ENCODE measurements at regions not wholly inside any gene's neighbourhood (a gene's known extent, or its start where the extent isn't known, plus 50 kb on each side); places are given as distances from the start of the nearest gene placed in this dataset.

DNA sequence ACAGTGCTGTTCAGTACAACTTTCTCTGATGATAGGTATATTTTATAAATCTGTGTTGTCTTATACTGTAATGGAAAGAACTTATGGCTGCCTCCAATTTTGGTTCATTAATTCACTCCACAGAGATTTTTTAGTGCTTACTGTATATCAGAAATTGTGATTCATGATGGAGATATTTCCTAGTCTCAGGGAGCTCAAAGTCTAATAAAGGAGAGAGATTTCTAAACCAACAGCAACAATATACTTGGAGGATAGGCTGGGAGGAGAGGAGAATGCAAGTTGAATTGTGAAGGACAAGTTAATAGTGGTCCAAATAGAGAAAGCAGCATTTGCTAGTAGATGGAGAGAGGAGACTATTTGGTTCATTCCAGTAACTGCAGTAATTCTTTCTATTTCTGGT, 63.5 kb downstream of the TANC2 start:
- no peak for FAIRE-seq

DNA sequence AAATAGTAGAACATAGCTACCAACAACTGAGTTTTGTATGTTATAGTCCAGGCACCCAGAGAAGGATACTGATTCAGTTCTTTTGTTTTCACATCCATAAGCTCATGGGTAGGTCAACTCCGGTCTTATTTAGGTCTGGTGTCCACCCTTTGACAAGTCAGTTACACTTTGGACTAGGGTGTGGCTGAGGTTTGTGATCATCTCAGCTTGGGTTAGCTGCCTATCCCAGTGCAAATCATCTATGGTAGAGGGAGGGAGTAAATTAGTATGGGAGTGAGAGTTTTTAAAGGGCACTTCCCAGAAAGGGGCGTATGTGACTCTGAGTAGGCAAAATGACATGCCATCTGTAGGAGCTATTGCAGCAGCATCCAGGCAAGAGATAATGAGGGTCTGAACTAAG, 66.1 kb downstream of the TANC2 start:
- ATAC-seq (no peak), DNase-seq (no peak), FAIRE-seq (no peak)
- no peaks in the 10 kb centered on the region for H3K9me3 ChIP-seq
- H3K36me3 ChIP-seq = no peaks in the 10 kb centered on the region
- no peak overlapping the region for H3K4me3 ChIP-seq
- intact Hi-C loops (cut with DNase I) = no loop called here
- TF ChIP-seq, protein P1, sequence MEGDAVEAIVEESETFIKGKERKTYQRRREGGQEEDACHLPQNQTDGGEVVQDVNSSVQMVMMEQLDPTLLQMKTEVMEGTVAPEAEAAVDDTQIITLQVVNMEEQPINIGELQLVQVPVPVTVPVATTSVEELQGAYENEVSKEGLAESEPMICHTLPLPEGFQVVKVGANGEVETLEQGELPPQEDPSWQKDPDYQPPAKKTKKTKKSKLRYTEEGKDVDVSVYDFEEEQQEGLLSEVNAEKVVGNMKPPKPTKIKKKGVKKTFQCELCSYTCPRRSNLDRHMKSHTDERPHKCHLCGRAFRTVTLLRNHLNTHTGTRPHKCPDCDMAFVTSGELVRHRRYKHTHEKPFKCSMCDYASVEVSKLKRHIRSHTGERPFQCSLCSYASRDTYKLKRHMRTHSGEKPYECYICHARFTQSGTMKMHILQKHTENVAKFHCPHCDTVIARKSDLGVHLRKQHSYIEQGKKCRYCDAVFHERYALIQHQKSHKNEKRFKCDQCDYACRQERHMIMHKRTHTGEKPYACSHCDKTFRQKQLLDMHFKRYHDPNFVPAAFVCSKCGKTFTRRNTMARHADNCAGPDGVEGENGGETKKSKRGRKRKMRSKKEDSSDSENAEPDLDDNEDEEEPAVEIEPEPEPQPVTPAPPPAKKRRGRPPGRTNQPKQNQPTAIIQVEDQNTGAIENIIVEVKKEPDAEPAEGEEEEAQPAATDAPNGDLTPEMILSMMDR (IDR thresholded peaks at IDR 0.05) = no peak
- no peaks in the 10 kb centered on the region for H3K27me3 ChIP-seq
- WGBS, 2 donors = 92 to 94% methylated on average over 2 of the region's 2 CpGs
- no peaks in the 10 kb centered on the region for H3K4me1 ChIP-seq
- no peak overlapping the region for H3K27ac ChIP-seq

More for the DNA sequence above, 63.5 kb downstream of the TANC2 start:
- intact Hi-C loops (cut with DNase I) = no loop called here
- no peaks in the 10 kb centered on the region for H3K27me3 ChIP-seq
- DNase-seq = no peak
- no peaks in the 10 kb centered on the region for H3K4me1 ChIP-seq
- no peak for ATAC-seq
- no peak overlapping the region for H3K27ac ChIP-seq
- H3K9me3 ChIP-seq = no peaks in the 10 kb centered on the region
- no peak overlapping the region for H3K4me3 ChIP-seq
- H3K36me3 ChIP-seq = no peaks in the 10 kb centered on the region
- TF ChIP-seq, protein P1 (IDR thresholded peaks at IDR 0.05) = no peak

DNA sequence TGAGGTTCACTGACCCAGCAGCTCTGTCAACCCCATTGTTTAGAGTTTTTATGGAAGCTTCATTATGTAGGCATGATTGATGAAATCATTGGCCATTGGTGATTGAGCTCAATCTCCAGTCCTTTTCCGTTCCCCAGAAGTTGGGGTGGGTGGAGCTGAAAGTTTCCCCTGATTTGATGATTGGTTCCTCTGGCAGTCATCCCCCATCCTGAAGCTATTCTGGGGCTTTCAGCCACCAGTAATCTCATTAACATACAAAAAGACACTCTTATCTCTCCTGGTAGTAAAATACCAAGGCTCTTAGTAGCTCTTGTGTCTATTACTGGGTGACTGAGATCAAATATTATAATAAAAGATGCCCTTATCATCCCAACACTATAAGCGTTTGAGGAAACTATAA, 67.1 kb downstream of the TANC2 start:
- WGBS, 2 donors = 80 to 82% methylated on average over 2 of the region's 2 CpGs
- Histone ChIP-seq H3K4me3 (no peak overlapping the region), H3K27ac (no peak overlapping the region), H3K4me1 (no peaks in the 10 kb centered on the region), H3K27me3 (no peaks in the 10 kb centered on the region), H3K9me3 (no peaks in the 10 kb centered on the region), H3K36me3 (no peaks in the 10 kb centered on the region)
- ATAC-seq (no peak), DNase-seq (no peak), FAIRE-seq (no peak)
- intact Hi-C loops (cut with DNase I) = no loop called here
- TF ChIP-seq, protein P1 (IDR thresholded peaks at IDR 0.05) = no peak

DNA sequence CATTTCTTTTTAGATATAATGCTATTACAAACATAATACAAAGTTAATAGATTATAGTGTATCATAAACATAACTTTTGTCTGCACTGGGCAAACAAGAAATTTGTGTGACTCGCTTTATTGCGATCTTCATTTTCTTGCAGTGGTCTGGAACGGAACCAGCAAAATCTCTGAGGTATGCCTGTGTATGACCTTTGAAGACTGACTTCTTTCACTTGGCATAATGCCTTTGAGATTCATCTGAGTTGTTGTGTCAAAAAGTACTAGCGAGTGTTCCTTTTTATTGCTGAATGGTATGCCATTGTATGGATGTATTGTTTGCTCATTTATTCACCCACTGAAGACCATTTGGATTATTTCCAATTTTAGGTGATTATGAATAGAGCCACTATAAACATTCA, 69.2 kb downstream of the TANC2 start:
- intact Hi-C loops (cut with DNase I) = no loop called here
- Histone ChIP-seq H3K27ac (no peak overlapping the region), H3K9me3 (no peaks in the 10 kb centered on the region), H3K4me1 (peaks cover 0 to 3% (median 0%) of the 10 kb centered on the region in 3 donors), H3K4me3 (no peak overlapping the region), H3K36me3 (no peaks in the 10 kb centered on the region), H3K27me3 (no peaks in the 10 kb centered on the region)
- no peak for FAIRE-seq
- TF ChIP-seq, protein P1 (IDR thresholded peaks at IDR 0.05) = no peak
- DNase-seq = no peak
- no peak for ATAC-seq
- WGBS, 2 donors = 92 to 97% methylated on average over 4 of the region's 4 CpGs

DNA sequence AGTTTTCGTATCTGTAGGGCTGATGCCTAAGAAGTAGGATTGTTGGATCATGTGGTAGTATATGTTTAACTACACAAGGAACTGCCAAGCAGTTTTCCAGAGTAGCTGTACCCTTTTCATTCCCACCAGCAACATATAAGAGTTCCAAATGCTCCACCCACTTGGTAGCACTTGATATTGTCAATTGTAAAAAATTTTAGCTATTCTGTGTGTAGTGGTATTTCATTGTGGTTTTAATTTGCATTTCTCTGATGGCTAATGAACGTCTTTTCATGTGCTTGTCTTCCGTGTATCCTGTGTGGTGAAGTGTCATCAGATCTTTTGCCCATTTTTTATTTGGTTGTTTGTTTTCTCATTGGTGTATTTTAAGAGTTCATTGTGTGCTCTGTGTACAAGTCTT, 69.7 kb downstream of the TANC2 start:
- ATAC-seq (no peak), DNase-seq (no peak)
- H3K27me3 ChIP-seq = no peaks in the 10 kb centered on the region

More for the DNA sequence above, 69.7 kb downstream of the TANC2 start:
- H3K36me3 ChIP-seq = no peaks in the 10 kb centered on the region
- no peak overlapping the region for H3K27ac ChIP-seq
- peaks cover 0 to 5% (median 0%) of the 10 kb centered on the region in 3 donors for H3K4me1 ChIP-seq
- no peak for FAIRE-seq
- H3K4me3 ChIP-seq = no peak overlapping the region
- intact Hi-C loops (cut with DNase I) = no loop called here
- 84 to 96% methylated on average over 3 of the region's 3 CpGs for WGBS, 2 donors
- no peaks in the 10 kb centered on the region for H3K9me3 ChIP-seq
- TF ChIP-seq, protein P1 (IDR thresholded peaks at IDR 0.05) = no peak
